BLaER1 treated with 17β-estradiol and CSF1 and Interleukin-3, amounts not matched to agents 10 nM and 100 nM (cell line): ENCODE measurements at regions not wholly inside any gene's neighbourhood (a gene's known extent, or its start where the extent isn't known, plus 50 kb on each side); places are given as distances from the start of the nearest gene placed in this dataset.

Experiments
- H3K27ac ChIP-seq, 11 experiments: shearing (Covaris generic); formaldehyde crosslinking; 2 replicates each; pipeline ENCODE4 v1.8.1; 2022
- H3K27me3 ChIP-seq, 11 experiments: shearing (Covaris generic); formaldehyde crosslinking; 2 replicates each; pipeline ENCODE4 v1.8.1; 2022
- H3K36me3 ChIP-seq, 11 experiments: shearing (Covaris generic); formaldehyde crosslinking; 2 replicates each; pipeline ENCODE4 v1.8.1; 2022
- H3K4me1 ChIP-seq, 10 experiments: shearing (Covaris generic); formaldehyde crosslinking; 2 replicates each; pipeline ENCODE4 v1.8.1; 2022
- H3K4me2 ChIP-seq, 11 experiments: shearing (Covaris generic); formaldehyde crosslinking; 2 replicates each; pipeline ENCODE4 v1.8.1; 2022
- H3K4me3 ChIP-seq, 10 experiments: shearing (Covaris generic); formaldehyde crosslinking; 2 replicates each; pipeline ENCODE4 v1.8.1; 2022
- H3K9ac ChIP-seq, 11 experiments: shearing (Covaris generic); formaldehyde crosslinking; 2 replicates each; pipeline ENCODE4 v1.8.1; 2022
- H3K9me3 ChIP-seq, 11 experiments: shearing (Covaris generic); formaldehyde crosslinking; replicated peaks in 1 of 11; 2 replicates each; pipeline ENCODE4 v1.8.1; 2022
- H4K20me1 ChIP-seq, 11 experiments: shearing (Covaris generic); formaldehyde crosslinking; 2 replicates each; pipeline ENCODE4 v1.8.1; 2022
- Cebpa-rat ChIP-seq, 11 experiments: shearing (Covaris generic); IDR thresholded peaks; 2 replicates each; pipeline ENCODE4 v1.8.1; 2022

DNA sequence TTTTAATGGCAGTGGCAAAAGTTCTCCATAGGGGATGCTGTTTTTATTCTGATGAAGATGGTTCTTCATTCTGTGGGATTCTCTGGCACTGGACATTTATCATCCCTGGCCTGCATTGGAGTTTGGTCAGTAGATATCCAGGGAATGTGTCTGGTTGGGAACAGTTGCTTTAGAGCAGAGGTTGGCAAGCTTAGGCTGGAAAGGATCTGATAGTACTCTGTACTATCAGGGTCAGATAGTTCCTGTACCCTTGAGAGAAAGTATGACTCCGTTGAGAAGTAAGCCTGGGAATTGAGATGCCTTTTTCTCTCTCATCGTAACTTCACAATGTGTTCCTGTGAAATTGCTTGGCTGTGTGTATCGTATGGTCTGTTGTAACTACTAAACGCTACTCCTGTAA, 244.1 kb downstream of the POLR1F start:
- H4K20me1 ChIP-seq: no peaks in the 10 kb centered on the region
- no peak overlapping the region for H3K9ac ChIP-seq
- no peaks in the 10 kb centered on the region for H3K9me3 ChIP-seq
- no peaks in the 10 kb centered on the region for H3K27me3 ChIP-seq
- H3K27ac ChIP-seq: no peak overlapping the region
- H3K36me3 ChIP-seq: no peaks in the 10 kb centered on the region
- no peak for TF ChIP-seq Cebpa-rat (IDR thresholded peaks at IDR 0.05)
- H3K4me1 ChIP-seq: no peaks in the 10 kb centered on the region
- no peak overlapping the region for H3K4me3 ChIP-seq
- no peak overlapping the region for H3K4me2 ChIP-seq

DNA sequence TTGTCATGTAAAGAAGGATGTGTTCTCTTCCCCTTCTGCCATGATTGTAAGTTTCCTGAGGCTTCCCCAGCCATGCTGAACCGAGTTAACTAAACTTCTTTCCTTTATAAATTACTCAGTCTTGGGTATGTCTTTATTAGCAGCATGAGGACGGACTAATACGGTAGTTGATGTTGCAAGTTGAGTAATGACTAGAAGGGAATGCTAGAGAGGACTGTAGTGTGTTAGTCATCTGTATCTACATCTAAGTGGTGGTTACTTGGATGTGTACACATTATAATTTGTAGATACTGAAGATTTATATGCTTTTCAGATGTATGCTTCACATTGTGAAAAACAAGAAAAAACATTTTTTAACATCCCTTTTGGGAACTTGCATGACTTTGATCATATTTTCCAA, 244.6 kb downstream of the POLR1F start:
- no peak overlapping the region for H3K27ac ChIP-seq
- no peaks in the 10 kb centered on the region for H3K9me3 ChIP-seq
- no peak overlapping the region for H3K9ac ChIP-seq
- H3K4me1 ChIP-seq: no peaks in the 10 kb centered on the region
- no peak for TF ChIP-seq Cebpa-rat (IDR thresholded peaks at IDR 0.05)
- H4K20me1 ChIP-seq: no peaks in the 10 kb centered on the region
- H3K36me3 ChIP-seq: no peaks in the 10 kb centered on the region
- H3K27me3 ChIP-seq: no peaks in the 10 kb centered on the region
- H3K4me3 ChIP-seq: no peak overlapping the region
- no peak overlapping the region for H3K4me2 ChIP-seq

DNA sequence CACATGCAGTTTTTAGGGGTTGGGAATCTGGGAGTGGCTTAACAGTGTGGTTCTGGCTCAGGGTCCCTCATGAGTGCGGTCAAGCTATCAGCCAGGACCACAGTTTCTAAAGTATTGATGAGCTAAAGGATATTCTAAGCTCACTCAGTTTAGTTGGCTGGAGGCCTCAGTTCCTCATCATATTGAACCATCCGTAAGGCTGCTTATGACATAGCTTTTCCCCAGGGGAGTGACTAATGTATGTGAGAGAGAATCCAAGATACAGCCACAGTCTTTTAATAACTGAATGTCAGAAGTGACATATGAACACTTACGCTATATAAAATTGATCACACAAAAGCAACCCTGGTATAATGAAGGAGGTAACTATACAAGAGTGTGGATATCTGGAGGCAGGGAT, 245.3 kb downstream of the POLR1F start:
- Histone ChIP-seq H3K27ac (no peak overlapping the region), H3K27me3 (no peaks in the 10 kb centered on the region), H3K9ac (no peak overlapping the region), H3K9me3 (no peaks in the 10 kb centered on the region), H4K20me1 (no peaks in the 10 kb centered on the region), H3K4me3 (no peak overlapping the region), H3K4me1 (no peaks in the 10 kb centered on the region), H3K36me3 (no peaks in the 10 kb centered on the region), H3K4me2 (no peak overlapping the region)
- no peak for TF ChIP-seq Cebpa-rat (IDR thresholded peaks at IDR 0.05)

DNA sequence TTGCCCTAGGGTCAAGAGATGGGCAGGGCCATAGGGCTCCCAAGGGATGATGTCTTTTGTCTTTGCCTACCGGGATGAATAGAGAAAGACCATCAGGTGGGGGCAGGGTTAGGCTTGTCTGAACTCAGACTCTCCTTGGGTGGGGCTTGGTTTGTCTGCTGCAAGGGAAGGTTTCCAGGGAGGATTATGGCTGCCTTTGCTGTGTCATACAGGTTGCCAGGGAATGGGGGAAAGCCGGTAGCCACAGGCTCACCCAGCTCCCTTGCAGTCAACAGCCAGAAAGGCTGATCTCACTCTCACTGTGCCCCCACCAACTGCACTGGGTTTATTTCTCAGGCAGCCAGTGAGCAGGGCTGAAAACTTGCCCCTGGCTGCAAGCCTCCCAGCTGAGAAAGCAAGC, 253.2 kb downstream of the POLR1F start:
- Histone ChIP-seq H3K4me3 (no peak overlapping the region), H3K4me2 (no peak overlapping the region), H3K27me3 (no peaks in the 10 kb centered on the region), H3K9ac (no peak overlapping the region), H3K4me1 (no peaks in the 10 kb centered on the region), H4K20me1 (no peaks in the 10 kb centered on the region), H3K9me3 (peaks cover 0 to 8% (median 0%) of the 10 kb centered on the region in 11 experiments; a peak in 5 of 22 replicates), H3K36me3 (no peaks in the 10 kb centered on the region), H3K27ac (no peak overlapping the region)
- no peak for TF ChIP-seq Cebpa-rat (IDR thresholded peaks at IDR 0.05)

GRCh38 chr7:19448091-19448490, 260.7 kb downstream of the POLR1F start:
- H3K9me3 ChIP-seq: no peaks in the 10 kb centered on the region; a peak in 2 of 22 replicates
- no peaks in the 10 kb centered on the region for H4K20me1 ChIP-seq
- no peaks in the 10 kb centered on the region for H3K4me1 ChIP-seq
- H3K4me3 ChIP-seq: no peak overlapping the region
- H3K36me3 ChIP-seq: no peaks in the 10 kb centered on the region
- no peak overlapping the region for H3K27ac ChIP-seq
- no peak overlapping the region for H3K9ac ChIP-seq
- no peak overlapping the region for H3K4me2 ChIP-seq
- no peak for TF ChIP-seq Cebpa-rat (IDR thresholded peaks at IDR 0.05)
- no peaks in the 10 kb centered on the region for H3K27me3 ChIP-seq

DNA sequence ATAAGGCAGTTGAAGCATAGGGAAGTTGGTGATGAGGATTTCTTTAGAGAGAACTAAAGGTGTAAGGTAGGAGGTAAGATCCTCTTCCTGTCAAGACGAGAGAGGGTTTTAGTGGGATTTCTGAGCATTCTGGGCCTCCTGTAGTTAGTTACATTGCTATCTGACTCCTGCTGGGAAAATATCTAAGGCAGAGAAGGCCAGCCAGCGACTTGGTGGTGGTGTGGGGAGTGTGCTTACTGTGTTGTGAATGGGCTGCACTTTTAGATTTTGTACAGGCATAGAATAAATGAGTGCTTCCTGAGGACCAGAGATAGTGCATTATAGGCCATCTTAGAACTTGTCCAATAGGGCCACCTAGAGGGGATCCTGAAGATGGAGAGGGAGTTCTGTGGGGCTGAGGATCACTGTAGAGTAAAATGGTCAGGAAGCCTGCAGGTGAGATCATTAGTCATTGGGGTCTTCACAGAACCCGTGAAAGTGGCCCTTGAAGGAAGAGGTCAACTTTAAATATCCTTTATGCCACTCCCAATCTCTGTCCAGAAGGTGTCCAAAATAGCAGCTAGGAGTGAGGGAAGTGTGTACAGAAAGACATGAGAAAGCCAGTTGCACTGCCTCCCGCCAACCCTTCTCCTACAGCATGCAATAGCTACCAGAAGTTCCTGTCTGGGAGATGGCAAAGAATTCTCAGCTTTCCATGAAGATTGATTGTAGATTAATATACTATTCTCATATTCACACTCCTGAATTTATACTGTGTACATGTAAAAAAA, 266.6 kb downstream of the POLR1F start:
- no peak overlapping the region for H3K9ac ChIP-seq
- H3K4me2 ChIP-seq: no peak overlapping the region
- H3K9me3 ChIP-seq: no peaks in the 10 kb centered on the region
- no peaks in the 10 kb centered on the region for H3K27me3 ChIP-seq
- H4K20me1 ChIP-seq: no peaks in the 10 kb centered on the region
- no peaks in the 10 kb centered on the region for H3K36me3 ChIP-seq
- no peak overlapping the region for H3K27ac ChIP-seq
- no peak overlapping the region for H3K4me3 ChIP-seq
- TF ChIP-seq Cebpa-rat (IDR thresholded peaks at IDR 0.05): no peak
- H3K4me1 ChIP-seq: peaks cover 0 to 20% (median 0%) of the 10 kb centered on the region in 10 experiments; a peak in 3 of 20 replicates

DNA sequence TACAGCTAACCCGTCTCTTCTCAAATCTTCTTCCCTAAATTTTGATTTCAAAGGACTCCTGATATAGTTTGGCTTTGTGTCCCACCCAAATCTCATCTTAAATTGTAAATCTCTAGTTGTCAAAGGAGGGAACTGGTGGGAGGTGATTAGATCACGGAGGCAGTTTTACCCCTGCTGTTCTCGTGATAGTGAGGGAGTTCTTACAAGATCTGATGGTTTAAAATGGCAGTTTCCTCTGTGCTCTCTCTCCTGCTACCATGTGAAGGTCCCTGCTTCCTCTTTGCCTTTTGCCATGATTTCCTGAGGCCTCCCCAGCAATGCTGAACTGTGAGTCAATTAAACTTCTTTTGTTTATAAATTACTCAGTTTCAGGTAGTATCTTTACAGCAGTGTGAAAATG, 269.3 kb downstream of the POLR1F start:
- no peak for TF ChIP-seq Cebpa-rat (IDR thresholded peaks at IDR 0.05)
- Histone ChIP-seq H3K4me3 (no peak overlapping the region), H3K9ac (no peak overlapping the region)

GRCh38 chr7:19437446-19437845, 271.4 kb downstream of the POLR1F start:
- Histone ChIP-seq H3K9ac (no peak overlapping the region), H3K4me1 (peaks cover 0 to 20% (median 0%) of the 10 kb centered on the region in 10 experiments; a peak in 3 of 20 replicates), H4K20me1 (no peaks in the 10 kb centered on the region), H3K27ac (no peak overlapping the region), H3K27me3 (no peaks in the 10 kb centered on the region), H3K9me3 (no peaks in the 10 kb centered on the region), H3K4me2 (no peak overlapping the region), H3K36me3 (no peaks in the 10 kb centered on the region), H3K4me3 (no peak overlapping the region)
- no peak for TF ChIP-seq Cebpa-rat (IDR thresholded peaks at IDR 0.05)

More for the DNA sequence above, 269.3 kb downstream of the POLR1F start:
- H3K9me3 ChIP-seq: no peaks in the 10 kb centered on the region
- no peaks in the 10 kb centered on the region for H4K20me1 ChIP-seq
- H3K27ac ChIP-seq: no peak overlapping the region
- H3K4me1 ChIP-seq: peaks cover 0 to 20% (median 0%) of the 10 kb centered on the region in 10 experiments; a peak in 3 of 20 replicates
- H3K4me2 ChIP-seq: peak overlapping the region in 2 of 11 experiments; percentile 20 to 26; a peak in 4 of 22 replicates
- no peaks in the 10 kb centered on the region for H3K36me3 ChIP-seq
- H3K27me3 ChIP-seq: no peaks in the 10 kb centered on the region

DNA sequence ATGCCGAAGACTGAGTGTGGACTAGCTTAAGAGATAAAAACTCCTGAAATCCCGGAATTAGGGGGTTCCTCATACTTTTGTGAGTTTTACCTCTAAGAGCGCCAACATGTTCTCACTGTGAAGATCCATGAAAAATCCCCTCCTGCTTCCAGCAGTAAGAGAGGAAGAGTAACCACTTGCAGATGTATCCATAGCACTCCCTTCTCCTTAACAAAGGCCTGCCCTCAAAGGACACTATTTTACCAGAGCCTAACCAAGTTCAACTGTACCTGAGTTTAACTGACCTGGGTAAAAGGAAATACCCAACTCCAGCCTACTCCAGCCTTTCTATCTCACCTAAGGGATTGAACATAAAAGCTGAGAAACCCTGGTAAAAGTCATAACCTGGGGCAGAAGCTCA, 280.9 kb downstream of the POLR1F start:
- TF ChIP-seq Cebpa-rat (IDR thresholded peaks at IDR 0.05): no peak
- no peak overlapping the region for H3K4me3 ChIP-seq
- H3K27ac ChIP-seq: no peak overlapping the region
- no peaks in the 10 kb centered on the region for H3K36me3 ChIP-seq
- no peak overlapping the region for H3K9ac ChIP-seq
- H3K9me3 ChIP-seq: no peaks in the 10 kb centered on the region
- no peaks in the 10 kb centered on the region for H3K27me3 ChIP-seq
- no peak overlapping the region for H3K4me2 ChIP-seq
- no peaks in the 10 kb centered on the region for H4K20me1 ChIP-seq
- no peaks in the 10 kb centered on the region for H3K4me1 ChIP-seq

GRCh38 chr7:19421861-19422260, 276.6 kb upstream of the FERD3L start:
- peaks cover 0 to 7% (median 0%) of the 10 kb centered on the region in 10 experiments; a peak in 4 of 20 replicates for H3K4me1 ChIP-seq
- no peaks in the 10 kb centered on the region for H3K27me3 ChIP-seq
- TF ChIP-seq Cebpa-rat (IDR thresholded peaks at IDR 0.05): no peak
- H3K27ac ChIP-seq: no peak overlapping the region
- no peak overlapping the region for H3K4me2 ChIP-seq
- H3K36me3 ChIP-seq: no peaks in the 10 kb centered on the region
- peaks cover 0 to 4% (median 0%) of the 10 kb centered on the region in 11 experiments; a peak in 1 of 22 replicates for H3K9me3 ChIP-seq
- H4K20me1 ChIP-seq: no peaks in the 10 kb centered on the region
- H3K4me3 ChIP-seq: no peak overlapping the region
- no peak overlapping the region for H3K9ac ChIP-seq
